GM10266 (cell line): ENCODE measurements at regions not wholly inside any gene's neighbourhood (a gene's known extent, or its start where the extent isn't known, plus 50 kb on each side); places are given as distances from the start of the nearest gene placed in this dataset.
A peak's percentile ranks its signal among the peaks of the same experiment; 100 is the strongest.

ENCODE experiments used
- DNase-seq: peaks from one replicate; pipeline ENCODE4 v3.0.0; 2012; ENCODE audit errors: extremely low spot score
- CTCF ChIP-seq: IDR thresholded peaks from 2 replicates; pipeline ENCODE4 v1.5.1; 2012; ENCODE audit warnings: mild to moderate bottlenecking, low read depth; ENCODE audit not compliant: control insufficient read depth, insufficient read depth; ENCODE audit errors: missing control alignments

GRCh38 chr2:223235986-223236385 is 184.0 kb downstream of the KCNE4 start:
- DNase-seq, result no peak
- TF ChIP-seq CTCF, result no peak

- no peak for TF ChIP-seq CTCF
- DNase-seq, result no peak
Observed at GRCh38 chr2:223238301-223238700, 186.3 kb downstream of the KCNE4 start.

GRCh38 chr2:223243233-223243632 is 191.2 kb downstream of the KCNE4 start:
- TF ChIP-seq CTCF, result no peak

GRCh38 chr2:223247136-223247535 is 195.1 kb downstream of the KCNE4 start:
- TF ChIP-seq CTCF, result peak; percentile 15
- no peak for DNase-seq

More at GRCh38 chr2:223243233-223243632, 191.2 kb downstream of the KCNE4 start:
- no peak for DNase-seq

- no peak for TF ChIP-seq CTCF
- DNase-seq, result no peak
Observed at GRCh38 chr2:223251656-223252229, 199.8 kb downstream of the KCNE4 start.

GRCh38 chr2:223260681-223261080 is 208.7 kb downstream of the KCNE4 start:
- DNase-seq, result no peak
- TF ChIP-seq CTCF, result no peak

- no peak for TF ChIP-seq CTCF
- no peak for DNase-seq
Observed at GRCh38 chr2:223262946-223263345, 211.0 kb downstream of the KCNE4 start.
